NCI-H187 (cell line): ENCODE measurements at regions not wholly inside any gene's neighbourhood (a gene's known extent, or its start where the extent isn't known, plus 50 kb on each side); places are given as distances from the start of the nearest gene placed in this dataset.

Experiments
- DNase-seq, 2 experiments: peaks; one replicate each; lab custom pipeline; 2025; lab: John Stamatoyannopoulos, UW

GRCh38 chr2:41686156-41686555, 361.7 kb upstream of the PKDCC start:
- DNase-seq, result no peak

GRCh38 chr2:41691561-41691960, 356.3 kb upstream of the PKDCC start:
- no peak for DNase-seq

GRCh38 chr2:41694536-41695049, 353.2 kb upstream of the PKDCC start:
- DNase-seq, result no peak

- DNase-seq, result no peak
Observed at GRCh38 chr2:41695198-41696113, 352.4 kb upstream of the PKDCC start.

GRCh38 chr2:41697389-41697788, 350.4 kb upstream of the PKDCC start:
- no peak for DNase-seq

- peak in 1 of 2 experiments; percentile 17 for DNase-seq
Observed at GRCh38 chr2:41698678-41699422, 349.0 kb upstream of the PKDCC start.

GRCh38 chr2:41701231-41701630, 346.6 kb upstream of the PKDCC start:
- no peak for DNase-seq

GRCh38 chr2:41703123-41703522, 344.7 kb upstream of the PKDCC start:
- no peak for DNase-seq

GRCh38 chr2:41705634-41706033, 342.2 kb upstream of the PKDCC start:
- DNase-seq, result no peak

GRCh38 chr2:41706286-41706685, 341.5 kb upstream of the PKDCC start:
- no peak for DNase-seq

- DNase-seq, result peak; percentile 69 to 71
Observed at GRCh38 chr2:41707790-41708451, 339.9 kb upstream of the PKDCC start.

GRCh38 chr2:41709702-41710599, 337.9 kb upstream of the PKDCC start:
- DNase-seq, result peak in 1 of 2 experiments; percentile 64

- DNase-seq, result no peak
Observed at GRCh38 chr2:41710944-41711343, 336.9 kb upstream of the PKDCC start.

- DNase-seq, result no peak
Observed at GRCh38 chr2:41711736-41712135, 336.1 kb upstream of the PKDCC start.

GRCh38 chr2:41716497-41716896, 331.3 kb upstream of the PKDCC start:
- peak; percentile 31 to 62 for DNase-seq

GRCh38 chr2:41717839-41718238, 330.0 kb upstream of the PKDCC start:
- no peak for DNase-seq

- DNase-seq, result no peak
Observed at GRCh38 chr2:41718705-41719104, 329.1 kb upstream of the PKDCC start.

GRCh38 chr2:41719756-41720155, 328.1 kb upstream of the PKDCC start:
- peak; percentile 34 to 44 for DNase-seq

GRCh38 chr2:41720331-41721251, 327.2 kb upstream of the PKDCC start:
- DNase-seq, result no peak
